Kidney glomerular epithelial cell (primary cell): ENCODE measurements at regions not wholly inside any gene's neighbourhood (a gene's known extent, or its start where the extent isn't known, plus 50 kb on each side); places are given as distances from the start of the nearest gene placed in this dataset.
"Not testable (repeated sequence)": the region's sequence is repeated elsewhere in the genome, so short reads cannot be mapped to it uniquely, and the experiment has no call there.

Experiments used
- DNase-seq: peaks from one replicate; lab custom pipeline; 2025; lab: John Stamatoyannopoulos, UW

DNA sequence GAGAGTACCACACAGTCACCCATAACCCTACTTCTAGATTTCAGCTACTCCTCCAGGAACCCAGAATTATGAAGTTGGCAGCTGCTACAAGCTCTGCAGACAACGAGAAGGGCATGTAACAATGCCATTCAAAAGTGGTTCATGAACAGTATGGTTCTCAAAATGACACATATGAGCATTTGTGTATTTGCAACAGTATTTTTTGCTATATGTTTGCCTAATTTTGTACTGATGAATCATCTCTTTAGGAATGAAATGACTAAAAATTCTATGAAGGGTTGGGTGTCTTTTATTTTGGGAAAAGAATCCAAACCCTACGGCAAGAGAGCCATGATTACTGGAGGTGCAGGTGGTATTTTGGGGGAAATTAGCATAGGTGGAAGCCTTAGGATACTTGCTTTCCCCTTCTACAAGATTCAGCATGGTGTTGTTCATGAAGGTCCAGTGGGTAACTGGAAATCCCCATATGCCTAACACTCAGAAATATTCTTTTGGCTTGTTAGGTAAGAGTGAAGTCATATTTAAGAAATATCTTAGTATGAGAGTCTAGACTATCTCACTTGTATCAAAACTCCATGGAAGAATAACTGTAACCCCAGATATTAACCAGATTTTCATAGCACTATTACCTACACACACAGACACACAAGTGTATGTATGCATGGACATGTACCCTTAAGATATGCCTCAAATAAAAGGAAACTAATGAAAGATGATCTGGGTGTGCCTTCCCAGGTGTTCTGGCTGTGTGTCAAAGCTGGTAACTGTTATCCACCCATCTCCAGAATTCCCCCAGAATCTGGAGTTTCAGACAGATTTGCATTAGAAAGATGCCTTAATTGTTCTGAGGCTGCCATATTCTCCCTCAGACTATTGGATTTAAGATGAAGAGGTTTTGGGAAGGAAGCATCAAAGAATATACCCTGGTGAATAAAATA, 688.2 kb upstream of the SOX9 start:
- DNase-seq: no peak

DNA sequence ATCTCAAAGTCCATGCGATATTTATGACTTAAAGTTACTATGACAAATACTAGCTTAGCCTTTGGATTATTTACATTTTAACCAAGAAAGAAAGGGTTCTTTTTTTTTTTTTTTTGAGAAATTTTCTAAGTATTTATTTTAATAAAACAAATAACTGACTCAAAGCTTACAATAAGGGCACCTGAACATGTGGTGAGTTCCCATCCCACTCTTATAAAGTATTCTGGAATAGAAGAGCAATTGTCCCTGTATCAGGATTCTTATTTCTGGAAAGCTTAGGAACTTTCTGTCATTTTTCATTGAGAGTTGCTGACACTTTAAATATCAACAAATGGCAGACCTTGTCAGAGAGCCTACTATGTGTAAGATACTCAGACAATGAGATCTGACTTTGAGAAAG, 686.1 kb upstream of the SOX9 start:
- no peak for DNase-seq

DNA sequence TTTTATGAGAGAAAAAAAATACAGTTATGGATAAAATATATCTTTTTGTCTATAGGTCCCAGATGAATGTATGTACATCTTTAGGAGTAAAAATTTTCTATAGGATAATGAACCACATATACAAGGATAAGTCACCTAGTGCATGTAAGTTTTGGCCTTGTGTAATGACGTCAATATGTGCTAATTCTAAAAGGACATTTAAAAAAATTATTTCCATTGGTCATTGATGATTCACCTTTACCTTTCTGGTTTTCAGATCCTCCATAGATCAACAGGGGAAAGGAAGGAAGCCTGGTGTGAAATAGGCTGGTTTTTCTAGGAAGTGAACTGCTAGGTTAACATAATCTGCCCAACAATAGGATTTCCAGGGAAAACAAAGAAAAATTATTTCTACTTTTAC, 684.3 kb upstream of the SOX9 start:
- DNase-seq: no peak

DNA sequence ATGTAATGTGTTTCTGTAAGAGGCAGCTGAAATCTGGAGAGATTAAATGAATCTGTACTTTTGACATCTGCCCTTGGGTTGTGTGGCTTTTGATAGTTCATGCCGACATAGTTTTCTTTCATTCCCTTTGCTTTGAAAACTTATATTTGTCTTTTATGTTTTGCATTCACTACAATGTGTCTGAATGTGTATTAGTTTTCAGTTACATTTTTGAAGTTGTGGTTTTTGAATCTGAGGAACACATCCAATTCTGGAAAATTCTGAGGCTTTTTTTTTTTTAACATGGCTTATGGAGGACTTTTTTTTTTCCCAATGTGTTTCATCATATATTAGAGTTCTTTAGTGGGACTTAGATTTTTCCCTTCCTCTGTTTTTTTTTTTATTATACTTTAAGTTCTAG, 683.7 kb upstream of the SOX9 start:
- DNase-seq: no peak

DNA sequence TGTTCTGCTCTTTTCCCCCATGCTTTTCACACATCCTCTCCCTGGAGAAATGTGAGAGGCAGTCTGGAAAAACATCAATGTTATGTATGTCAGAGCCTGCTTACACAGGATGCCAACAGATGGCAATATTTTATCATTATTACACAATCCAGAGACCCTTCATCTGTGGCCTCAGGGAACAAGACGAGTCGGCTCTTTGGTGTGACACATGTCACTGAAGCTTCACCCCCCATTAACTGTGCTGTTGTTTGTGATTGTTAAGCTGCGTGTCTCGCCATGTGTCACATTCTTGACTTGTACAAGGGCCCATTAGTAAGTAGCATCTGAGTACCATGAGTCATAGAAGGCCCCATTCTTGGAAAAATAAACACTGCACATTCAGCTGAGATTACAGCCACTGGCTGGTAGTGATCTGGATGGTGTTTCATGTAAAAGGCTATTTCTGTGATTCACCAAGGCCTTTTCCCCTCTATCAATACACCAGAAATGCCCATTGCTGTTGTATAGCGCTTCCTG, 682.1 kb upstream of the SOX9 start:
- peak; percentile 94 for DNase-seq

DNA sequence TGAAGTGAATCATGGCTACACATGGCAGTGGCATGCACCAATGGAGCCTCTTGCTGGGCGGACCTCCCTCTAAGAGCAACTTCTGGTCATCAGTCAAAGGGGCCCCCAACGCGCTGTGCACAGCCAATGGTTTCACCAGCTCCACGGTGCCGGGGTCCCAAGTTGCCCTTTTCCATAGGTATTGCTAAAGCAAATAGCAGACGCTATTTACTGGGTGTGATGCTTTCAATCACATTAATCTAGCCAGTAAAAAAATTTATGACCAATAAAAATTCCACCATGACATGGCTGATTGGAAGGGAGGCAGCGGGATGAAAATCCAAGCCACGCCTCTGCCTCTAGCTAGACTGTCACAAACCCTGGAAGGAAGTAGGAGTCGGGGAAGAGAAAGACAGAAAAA, 680.3 kb upstream of the SOX9 start:
- DNase-seq: no peak

DNA sequence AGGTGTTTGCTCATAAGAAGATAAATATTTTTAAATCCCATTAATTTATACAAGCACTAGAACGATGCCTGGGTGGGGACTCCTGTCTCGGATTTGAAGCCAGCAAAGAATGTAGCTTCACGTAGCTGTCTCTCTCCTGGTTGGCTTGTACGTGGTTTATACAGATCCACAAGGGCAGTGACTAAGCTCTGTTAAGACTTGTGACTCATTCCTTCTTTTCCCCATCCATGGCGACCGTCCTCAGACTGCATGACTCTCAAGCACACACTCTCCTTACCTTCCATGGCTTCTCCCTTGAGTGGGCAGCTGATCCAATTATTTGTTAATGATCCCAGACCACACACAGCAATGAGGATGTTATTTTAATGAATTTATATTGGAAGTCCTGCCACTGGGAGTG, 679.7 kb upstream of the SOX9 start:
- DNase-seq: peak; percentile 81

DNA sequence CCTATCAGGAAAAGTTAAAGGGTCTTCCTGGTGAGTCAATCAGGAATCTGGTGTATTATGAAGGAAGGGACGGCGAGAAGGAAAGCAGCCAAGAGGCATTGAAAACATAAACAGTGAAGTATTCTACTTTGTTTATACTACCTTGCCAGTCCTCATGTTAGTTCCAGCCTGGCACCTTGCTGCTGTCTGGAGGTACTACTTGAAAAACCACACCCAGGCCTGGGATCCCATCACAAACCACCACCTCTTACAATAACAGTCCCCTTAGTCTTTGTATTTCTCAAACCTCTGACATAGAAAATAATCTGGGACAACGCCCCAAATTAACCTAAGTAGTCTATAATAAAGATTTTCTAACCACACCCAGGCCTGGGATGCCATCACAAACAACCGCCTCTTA, 676.7 kb upstream of the SOX9 start:
- DNase-seq: no peak

DNA sequence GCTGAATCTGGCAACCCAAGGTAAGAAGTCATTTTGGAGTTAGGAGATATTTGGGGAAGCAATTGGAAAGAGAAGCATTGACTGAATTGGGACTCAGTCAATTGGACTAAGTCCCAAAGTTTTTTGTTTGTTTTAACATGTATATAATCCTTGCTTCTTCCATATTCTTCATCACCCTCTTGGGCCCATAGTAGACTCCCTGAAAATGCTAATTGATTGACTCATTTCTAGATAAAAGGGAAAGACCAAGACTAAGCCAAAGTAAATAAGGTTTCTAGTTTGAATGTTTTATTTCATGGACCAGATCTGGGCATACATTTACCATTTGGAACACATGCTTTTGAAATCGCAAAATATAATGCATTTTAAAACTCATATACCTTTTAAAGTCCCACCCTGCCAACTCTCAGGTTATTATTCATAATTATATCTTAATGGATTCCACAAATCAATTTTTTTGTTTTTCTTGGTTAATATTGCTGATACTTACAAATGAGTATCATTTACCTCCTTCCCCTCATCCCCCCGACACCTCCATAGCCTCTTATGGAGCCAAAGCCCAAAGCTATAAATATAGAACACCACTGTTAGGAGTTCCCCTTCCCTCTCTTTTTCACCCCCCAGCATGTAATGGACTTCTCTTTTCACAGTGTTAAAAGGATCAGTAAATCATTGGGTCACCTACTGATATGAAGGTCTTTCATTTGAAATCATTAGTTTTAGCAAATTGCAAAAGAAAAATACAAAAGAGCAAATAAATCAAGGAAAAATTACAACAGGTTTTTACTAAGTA, 674.0 kb upstream of the SOX9 start:
- DNase-seq: no peak

DNA sequence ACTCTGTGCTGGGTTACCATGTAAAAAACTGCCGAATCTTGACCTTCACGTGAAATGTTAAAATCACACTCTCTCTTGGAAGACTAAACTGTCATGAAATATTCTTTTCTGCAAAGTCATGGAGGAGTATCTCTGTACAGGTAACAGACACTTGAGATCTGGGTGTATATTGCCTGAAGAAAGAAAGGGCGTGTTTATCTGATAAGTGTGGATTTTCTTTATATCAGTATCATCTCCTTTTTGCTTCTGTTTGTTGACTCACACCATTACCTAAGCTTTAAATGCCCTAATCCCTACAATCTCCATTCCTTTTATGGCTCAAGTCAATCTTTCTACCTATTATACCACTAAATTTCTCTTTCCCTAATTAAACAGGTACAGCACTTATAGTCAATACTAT, 673.2 kb upstream of the SOX9 start:
- no peak for DNase-seq

DNA sequence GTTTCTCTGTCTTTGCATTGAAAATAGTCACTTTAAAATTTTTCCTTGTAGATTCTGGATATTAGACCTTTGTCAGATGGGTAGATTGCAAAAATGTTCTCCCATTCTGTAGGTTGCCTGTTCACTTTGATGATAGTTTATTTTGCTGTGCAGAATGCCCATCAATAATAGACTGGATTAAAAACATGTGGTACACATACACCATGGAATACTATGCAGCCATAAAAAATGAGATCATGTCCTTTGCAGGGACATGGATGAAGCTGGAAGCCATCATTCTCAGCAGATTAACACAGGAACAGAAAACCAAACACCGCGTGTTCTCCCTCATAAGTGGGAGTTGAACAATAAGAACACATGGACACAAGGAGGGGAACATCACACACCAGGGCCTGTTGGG, 670.2 kb upstream of the SOX9 start:
- DNase-seq: not testable (repeated sequence)

DNA sequence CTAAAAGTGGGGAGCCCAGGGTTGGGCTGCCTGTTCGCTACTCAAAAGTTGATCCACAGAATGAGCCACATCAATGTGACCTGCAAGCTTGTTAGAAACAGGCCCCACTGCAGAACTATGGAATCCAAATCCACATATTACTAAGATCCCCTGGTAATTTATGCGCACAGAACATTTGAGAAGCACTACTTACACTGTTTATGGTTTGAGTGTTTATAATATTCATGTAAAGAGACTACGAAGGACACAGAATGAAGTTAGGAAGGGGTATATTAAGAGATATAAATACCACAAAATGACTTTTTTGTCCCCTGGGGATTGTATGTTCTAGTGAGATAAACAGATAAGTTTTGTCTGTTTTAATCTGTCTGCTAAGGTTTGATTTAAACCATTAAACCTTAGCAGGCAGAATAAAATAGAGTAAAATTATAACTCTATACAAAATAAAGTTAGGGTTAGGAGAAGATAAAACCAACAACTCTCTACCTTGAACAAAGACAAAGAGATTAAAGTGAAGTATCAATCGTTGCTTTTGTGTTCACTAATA, 666.9 kb upstream of the SOX9 start:
- DNase-seq: no peak

DNA sequence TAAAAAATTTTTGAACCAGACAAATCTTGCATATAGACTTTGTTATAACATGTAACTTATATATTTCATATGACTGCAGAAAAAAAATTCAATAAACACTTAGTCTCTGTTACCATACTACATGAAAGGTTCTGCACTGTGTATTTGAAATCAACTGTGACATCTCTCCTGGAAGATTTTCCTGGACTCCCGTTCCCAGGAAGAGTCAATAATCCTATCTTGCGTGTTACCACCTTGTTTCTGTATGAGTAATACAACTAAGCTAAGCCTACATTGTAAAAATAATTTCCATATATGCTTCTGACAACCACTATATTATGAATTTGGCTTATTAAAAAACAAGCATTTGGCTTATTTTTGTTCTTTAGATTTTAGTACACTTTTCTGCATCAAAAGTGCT, 665.6 kb upstream of the SOX9 start:
- no peak for DNase-seq

DNA sequence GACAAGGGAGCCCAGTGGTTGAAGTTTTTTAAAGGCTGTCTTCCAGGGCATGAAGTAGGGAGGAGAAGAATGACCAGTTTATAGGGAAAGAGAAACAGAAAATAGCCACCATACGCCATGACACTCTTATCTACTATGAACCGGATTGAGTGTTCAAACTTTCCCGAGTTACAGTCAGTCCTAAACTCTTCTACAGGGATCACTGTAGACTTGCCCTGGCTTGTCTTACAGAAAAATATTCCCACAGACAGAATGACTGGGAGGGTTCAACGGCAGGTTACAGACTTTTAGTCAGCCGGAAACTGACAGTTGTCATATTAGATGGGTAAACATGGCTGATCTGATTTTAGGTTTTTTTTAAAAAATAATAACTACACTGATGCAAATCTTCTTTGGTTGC, 662.5 kb upstream of the SOX9 start:
- no peak for DNase-seq

DNA sequence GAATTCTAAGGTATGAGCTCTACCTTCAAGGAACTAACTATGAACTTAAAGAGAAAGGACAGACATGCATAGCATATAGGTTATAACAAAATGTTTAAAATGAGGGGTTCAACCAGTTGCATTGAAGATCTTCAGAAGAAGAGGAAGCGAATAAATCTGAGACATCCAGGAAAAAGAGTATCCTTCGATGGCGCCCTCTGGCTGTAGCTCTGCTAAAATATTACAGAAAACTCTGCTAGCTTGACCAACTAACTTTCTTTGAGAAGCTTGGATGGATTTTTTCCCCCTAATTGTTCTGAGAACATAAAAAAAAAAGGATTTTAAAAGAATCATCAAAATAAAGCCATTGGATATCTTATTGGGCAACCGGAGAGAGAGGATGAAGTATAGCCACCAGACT, 659.9 kb upstream of the SOX9 start:
- DNase-seq: peak; percentile 39

DNA sequence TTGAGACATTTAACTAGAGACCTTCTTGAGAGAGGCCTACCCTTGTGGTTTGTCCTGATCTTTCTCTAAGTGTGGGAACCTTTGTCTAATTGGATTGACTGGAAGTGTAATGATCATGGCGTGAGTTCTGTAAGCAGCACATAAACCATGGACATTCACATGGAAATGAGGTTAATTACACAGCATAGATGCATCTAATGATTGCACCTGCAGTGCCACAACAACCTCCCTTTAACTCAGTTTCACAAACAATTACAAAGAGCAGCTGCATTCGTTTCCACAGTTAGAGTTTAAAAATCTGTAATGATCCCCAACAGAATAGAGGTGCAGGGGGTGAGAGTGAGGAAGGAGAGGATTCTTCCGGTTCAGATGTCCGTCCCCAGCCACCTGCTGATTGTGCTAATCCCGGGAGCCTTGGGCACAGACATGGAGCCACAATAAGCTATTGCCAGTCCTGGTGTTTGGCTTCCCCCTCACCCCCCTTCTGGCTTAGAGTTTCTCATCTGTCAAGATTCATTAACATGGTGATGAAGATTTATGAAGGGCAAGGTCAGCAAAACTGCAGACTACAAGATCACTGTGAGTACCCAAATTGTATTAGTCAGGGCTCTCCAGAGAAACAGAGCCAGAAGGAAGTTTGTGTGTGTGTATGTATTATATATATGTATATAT, 659.2 kb upstream of the SOX9 start:
- DNase-seq: no peak

DNA sequence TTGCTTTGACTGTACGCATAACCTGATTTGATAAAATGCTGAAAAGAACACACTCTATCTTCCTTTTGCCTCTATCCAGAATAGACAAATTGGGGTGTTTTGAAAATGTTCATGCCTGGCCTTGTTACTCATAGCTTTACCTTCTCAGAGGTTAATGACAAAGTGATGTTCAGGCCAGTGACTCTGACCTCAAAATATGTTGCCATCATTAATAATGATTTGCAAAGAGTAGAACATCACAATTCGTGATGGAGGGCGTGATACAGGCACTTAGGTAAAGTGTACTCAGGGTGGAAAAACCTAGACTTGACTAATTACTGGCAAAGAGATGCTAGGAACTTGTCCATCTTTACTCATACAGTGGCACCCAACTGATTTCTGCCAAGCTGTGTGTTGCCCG, 656.6 kb upstream of the SOX9 start:
- no peak for DNase-seq

DNA sequence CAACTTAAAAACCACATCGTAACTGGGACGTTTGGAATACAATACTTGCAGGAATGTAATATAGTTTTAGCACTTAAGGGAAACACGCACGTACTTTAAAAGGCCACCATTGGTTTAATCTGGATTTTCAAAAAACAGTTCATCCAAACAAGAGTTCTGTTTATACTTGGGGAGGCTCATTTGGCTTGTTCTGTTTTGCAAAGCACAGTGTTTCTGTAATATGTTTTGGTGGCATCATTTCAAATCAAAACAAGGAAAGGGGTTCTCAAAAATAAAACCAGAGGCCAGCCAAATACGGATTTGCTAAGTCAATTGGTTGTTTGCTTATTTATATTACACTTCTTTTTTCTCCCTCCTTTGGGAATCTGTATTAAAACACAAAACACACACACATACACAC, 656.1 kb upstream of the SOX9 start:
- DNase-seq: no peak

DNA sequence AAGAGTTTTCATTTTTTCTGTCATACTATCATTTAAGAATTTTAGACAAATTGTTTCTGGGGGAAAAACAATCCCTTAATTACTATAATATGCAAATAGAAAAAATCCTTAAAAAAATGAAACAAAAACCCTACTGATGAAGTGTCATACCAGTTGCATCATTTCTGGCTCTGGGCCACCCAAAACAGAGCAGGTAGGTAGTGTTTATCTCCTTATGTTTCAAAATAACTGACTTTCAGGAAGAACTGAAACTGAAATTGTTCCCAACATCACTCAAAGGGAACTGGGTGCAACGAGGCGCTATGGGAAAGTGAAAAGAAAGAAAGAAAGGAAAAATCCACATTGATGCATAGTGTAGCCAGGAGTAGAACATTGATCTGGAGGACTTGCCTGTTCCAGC, 653.1 kb upstream of the SOX9 start:
- no peak for DNase-seq

DNA sequence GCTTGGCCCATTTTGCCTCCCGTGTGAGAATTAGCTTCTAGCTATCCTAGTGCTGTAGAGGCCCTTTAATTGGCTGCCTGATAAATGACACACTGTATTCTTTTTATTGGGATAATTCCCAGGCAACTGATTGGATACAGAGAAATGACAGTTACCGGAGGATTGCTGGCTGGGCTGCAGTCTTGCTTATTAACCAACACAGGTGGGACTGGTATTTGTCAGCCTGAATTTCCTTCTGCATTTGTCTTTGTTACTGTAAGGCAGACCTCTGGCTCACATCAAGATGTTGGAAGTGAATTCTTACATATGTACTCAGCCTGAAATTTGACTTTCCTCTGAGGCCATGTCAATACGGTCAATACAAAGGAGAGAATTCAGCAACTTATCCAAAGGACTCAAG, 650.8 kb upstream of the SOX9 start:
- no peak for DNase-seq

DNA sequence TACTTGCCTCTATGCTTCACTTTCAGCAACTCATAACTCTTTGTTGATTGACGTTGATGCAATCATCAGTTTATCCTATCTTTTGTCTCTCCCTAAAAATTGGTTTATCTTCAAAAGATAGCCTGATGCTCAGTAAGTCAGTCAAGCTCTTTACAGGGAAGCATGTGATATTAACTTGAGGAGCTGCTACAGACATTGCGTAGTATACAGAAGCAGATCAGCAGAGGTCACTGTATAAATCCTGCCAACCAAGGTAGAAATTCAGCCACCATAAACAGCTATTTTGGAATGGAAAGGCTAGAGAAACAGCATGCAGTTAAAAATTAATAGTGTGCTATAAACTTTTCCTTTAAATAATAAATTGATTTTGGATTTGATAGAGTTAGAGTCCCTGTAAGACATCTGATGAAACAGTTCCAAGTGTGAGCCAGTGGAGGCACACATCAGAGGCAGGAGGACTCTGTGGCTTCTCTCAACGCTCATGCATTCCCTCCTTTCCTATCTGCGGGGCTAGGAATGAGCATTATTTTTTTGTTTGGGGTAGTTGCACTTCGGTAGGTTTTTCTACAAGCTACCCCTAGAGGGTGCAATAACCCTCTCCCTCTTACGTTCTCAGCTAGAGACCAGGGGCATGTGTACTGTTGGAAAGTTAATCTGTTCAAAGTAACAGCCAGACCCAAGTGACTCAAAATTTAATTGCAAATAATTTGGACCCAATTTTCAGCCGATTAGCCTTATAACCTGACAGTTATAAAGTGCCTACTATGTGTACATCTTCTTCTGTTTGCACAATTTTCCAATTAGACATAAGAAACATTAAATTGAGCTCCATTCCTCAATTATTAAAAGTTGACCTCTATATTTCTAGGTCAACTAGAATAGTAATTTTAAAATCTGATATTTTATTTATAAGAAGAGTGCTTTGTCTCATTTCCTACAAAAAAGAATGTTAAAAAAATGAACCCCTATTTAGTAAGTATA, 647.7 kb upstream of the SOX9 start:
- DNase-seq: peak; percentile 67
